ENCODE measurements at regions not wholly inside any gene's neighbourhood (a gene's known extent, or its start where the extent isn't known, plus 50 kb on each side); places are given as distances from the start of the nearest gene placed in this dataset.
A peak's percentile ranks its signal among the peaks of the same experiment; 100 is the strongest.

- ChIA-PET CTCF (no interaction called here), POLR2A (no interaction called here)
- no peak for TF ChIP-seq CTCF (IDR thresholded peaks at IDR 0.05; ENCODE audit: low read depth, low read length)
- H3K4me3 ChIP-seq (ENCODE audit: low read depth, low read length): no peak overlapping the region
- no peaks in the 10 kb centered on the region for H3K27me3 ChIP-seq (ENCODE audit: control insufficient read depth, insufficient read depth, low read length)
- peak; percentile 71 for DNase-seq (ENCODE audit: low read depth, low spot score)
- peak overlapping the region; percentile 87 for H3K27ac ChIP-seq (ENCODE audit: low read depth, low read length)
- no peaks in the 10 kb centered on the region for H3K9me3 ChIP-seq (ENCODE audit: control insufficient read depth, insufficient read depth, low read length)
Measured at GRCh38 chrY:12555005-12555404, 146.0 kb upstream of the USP9Y start.

GRCh38 chrY:12559007-12559406, 142.0 kb upstream of the USP9Y start:
- CTCF ChIA-PET: no interaction called here
- Histone ChIP-seq H3K4me3 (ENCODE audit: low read depth, low read length) (no peak overlapping the region), H3K9me3 (ENCODE audit: control insufficient read depth, insufficient read depth, low read length) (no peaks in the 10 kb centered on the region; the same call in 1 of the 2 replicates), H3K27me3 (ENCODE audit: control insufficient read depth, insufficient read depth, low read length) (no peaks in the 10 kb centered on the region), H3K27ac (ENCODE audit: low read depth, low read length) (no peak overlapping the region)
- no peak for DNase-seq (ENCODE audit: low read depth, low spot score)
- no peak for TF ChIP-seq CTCF (IDR thresholded peaks at IDR 0.05; ENCODE audit: low read depth, low read length)
- POLR2A ChIA-PET: no interaction called here

- H3K9me3 ChIP-seq (ENCODE audit: control insufficient read depth, insufficient read depth, low read length): no peaks in the 10 kb centered on the region
- no peak overlapping the region for H3K4me3 ChIP-seq (ENCODE audit: low read depth, low read length)
- POLR2A ChIA-PET: no interaction called here
- no peak overlapping the region for H3K27ac ChIP-seq (ENCODE audit: low read depth, low read length)
- no peak for DNase-seq (ENCODE audit: low read depth, low spot score)
- no peaks in the 10 kb centered on the region for H3K27me3 ChIP-seq (ENCODE audit: control insufficient read depth, insufficient read depth, low read length)
- TF ChIP-seq CTCF (IDR thresholded peaks at IDR 0.05; ENCODE audit: low read depth, low read length): no peak
- CTCF ChIA-PET: no interaction called here
Measured at GRCh38 chrY:12576278-12576677, 124.8 kb upstream of the USP9Y start.

- no peaks in the 10 kb centered on the region for H3K27me3 ChIP-seq (ENCODE audit: control insufficient read depth, insufficient read depth, low read length)
- CTCF ChIA-PET: no interaction called here
- TF ChIP-seq CTCF (IDR thresholded peaks at IDR 0.05; ENCODE audit: low read depth, low read length): no peak
Measured at GRCh38 chrY:12593532-12594216, 107.4 kb upstream of the USP9Y start.

GRCh38 chrY:12598783-12599182, 102.2 kb upstream of the USP9Y start:
- no peak for TF ChIP-seq CTCF (IDR thresholded peaks at IDR 0.05; ENCODE audit: low read depth, low read length)
- CTCF ChIA-PET: no interaction called here
- Histone ChIP-seq H3K27ac (ENCODE audit: low read depth, low read length) (no peak overlapping the region), H3K4me3 (ENCODE audit: low read depth, low read length) (no peak overlapping the region), H3K27me3 (ENCODE audit: control insufficient read depth, insufficient read depth, low read length) (no peaks in the 10 kb centered on the region), H3K9me3 (ENCODE audit: control insufficient read depth, insufficient read depth, low read length) (no peaks in the 10 kb centered on the region)
- POLR2A ChIA-PET: no interaction called here
- no peak for DNase-seq (ENCODE audit: low read depth, low spot score)

More at GRCh38 chrY:12593532-12594216, 107.4 kb upstream of the USP9Y start:
- Histone ChIP-seq H3K4me3 (ENCODE audit: low read depth, low read length) (no peak overlapping the region), H3K27ac (ENCODE audit: low read depth, low read length) (no peak overlapping the region), H3K9me3 (ENCODE audit: control insufficient read depth, insufficient read depth, low read length) (no peaks in the 10 kb centered on the region)
- DNase-seq (ENCODE audit: low read depth, low spot score): no peak
- POLR2A ChIA-PET: no interaction called here
